Activated CD4-positive, alpha-beta T cell treated with anti-CD3 and anti-CD28 coated beads, Interleukin-2, Interleukin-4, amounts not matched to agents 100 ng/mL and 50 ng/mL, durations not matched to agents 16 hours and 8 hours (primary cell): ENCODE measurements at regions not wholly inside any gene's neighbourhood (a gene's known extent, or its start where the extent isn't known, plus 50 kb on each side); places are given as distances from the start of the nearest gene placed in this dataset.
"Not testable (repeated sequence)": the region's sequence is repeated elsewhere in the genome, so short reads cannot be mapped to it uniquely, and the experiment has no call there.

Experiments
- DNase-seq: peaks from one replicate; pipeline ENCODE4 v3.0.0-alpha.2; 2020; ENCODE audit warnings: low spot score

GRCh38 chr10:45056806-45057205 lies 56.1 kb downstream of the ZNF22 start:
- not testable (repeated sequence) for DNase-seq

GRCh38 chr10:45058580-45058979 lies 57.9 kb downstream of the ZNF22 start:
- DNase-seq = no peak

GRCh38 chr10:45058992-45059561 lies 58.4 kb downstream of the ZNF22 start:
- DNase-seq = peak; percentile 9

DNA sequence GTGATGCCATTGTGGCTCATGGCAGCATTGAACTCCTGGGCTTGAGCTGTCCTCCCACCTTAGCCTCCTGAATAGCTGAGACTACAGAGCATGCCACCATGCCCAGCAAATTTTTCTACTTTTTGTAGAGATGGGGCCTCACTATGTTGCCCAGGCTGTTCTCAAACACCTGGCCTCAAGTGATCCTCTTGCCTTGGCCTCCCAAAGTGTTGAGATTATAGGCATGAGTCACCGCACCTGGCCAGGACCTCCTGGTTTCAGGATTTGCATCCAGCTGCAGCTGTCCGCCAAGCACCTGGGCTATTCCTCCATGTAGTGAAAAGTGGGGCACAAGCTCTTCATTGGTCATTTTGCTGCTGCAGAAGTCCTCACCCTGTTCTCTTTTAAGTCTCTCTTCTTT lies 58.9 kb downstream of the ZNF22 start:
- no peak for DNase-seq

- no peak for DNase-seq
These were observed 61.3 kb downstream of the ZNF22 start for GRCh38 chr10:45061982-45062381.

- no peak for DNase-seq
These were observed 63.0 kb downstream of the ZNF22 start for GRCh38 chr10:45063591-45064231.

- DNase-seq = no peak
These were observed 64.3 kb downstream of the ZNF22 start for GRCh38 chr10:45064998-45065397.

- DNase-seq = no peak
These were observed 70.5 kb downstream of the ZNF22 start for GRCh38 chr10:45071043-45071813.

- no peak for DNase-seq
These were observed 74.5 kb downstream of the ZNF22 start for GRCh38 chr10:45075216-45075615.

- DNase-seq = no peak
These were observed 75.2 kb downstream of the ZNF22 start for GRCh38 chr10:45075826-45076380.

DNA sequence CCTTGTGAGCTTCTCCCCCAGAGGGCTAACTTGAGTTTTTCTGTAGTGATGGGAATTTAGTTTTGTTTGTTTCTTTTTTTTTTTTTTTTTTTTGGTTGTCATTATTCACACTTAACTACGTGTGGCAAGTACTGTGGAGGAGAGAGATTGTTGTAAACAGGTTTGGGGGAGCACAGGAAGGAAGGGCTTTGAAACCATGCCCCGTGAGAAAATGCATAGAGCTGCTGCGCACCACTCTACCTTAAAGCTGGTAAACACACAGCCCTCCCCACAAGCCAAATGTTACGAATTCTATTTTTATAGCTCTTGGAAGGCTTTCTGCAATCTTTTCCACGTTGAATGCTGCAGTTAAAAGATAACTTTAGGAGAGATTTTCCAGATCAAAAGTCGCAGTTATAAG lies 76.2 kb downstream of the ZNF22 start:
- DNase-seq = no peak

DNA sequence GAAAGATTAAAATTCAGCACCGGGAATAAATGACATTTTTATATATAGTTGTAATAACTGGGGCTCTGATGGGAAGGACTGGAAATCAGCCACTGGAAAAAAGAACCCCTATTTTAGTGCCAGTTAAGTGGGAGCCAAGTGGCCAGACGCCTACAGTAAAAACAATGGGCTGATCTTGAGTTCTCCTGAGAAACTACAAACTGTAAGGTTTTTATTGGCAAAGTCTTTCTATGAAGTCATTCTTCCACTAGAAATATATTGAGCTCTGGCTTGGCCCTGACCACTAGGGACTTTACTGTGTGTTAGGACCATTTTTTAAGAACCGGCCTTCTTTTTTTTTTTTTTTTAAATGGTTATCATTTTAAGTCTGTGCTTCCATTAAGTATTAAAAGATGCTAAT lies 79.6 kb downstream of the ZNF22 start:
- no peak for DNase-seq

DNA sequence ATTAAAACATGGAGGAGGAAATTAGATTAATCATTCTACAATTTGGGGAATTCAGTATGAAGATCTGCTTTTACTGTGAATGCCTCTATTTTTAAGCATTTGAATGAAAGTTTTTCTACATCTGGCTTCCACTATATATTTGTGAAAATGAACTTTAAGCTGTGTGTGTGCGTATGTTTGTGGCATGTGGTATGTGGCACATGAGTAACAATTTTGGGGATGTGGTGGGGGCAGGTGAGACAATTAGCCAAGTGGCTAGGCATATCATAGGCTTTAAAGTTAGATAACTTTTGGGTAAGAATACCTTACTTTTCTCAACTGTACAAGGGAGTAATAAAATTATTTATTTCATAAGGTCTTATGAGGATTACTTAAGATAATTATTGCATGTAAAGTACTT lies 81.5 kb downstream of the ZNF22 start:
- DNase-seq = no peak

DNA sequence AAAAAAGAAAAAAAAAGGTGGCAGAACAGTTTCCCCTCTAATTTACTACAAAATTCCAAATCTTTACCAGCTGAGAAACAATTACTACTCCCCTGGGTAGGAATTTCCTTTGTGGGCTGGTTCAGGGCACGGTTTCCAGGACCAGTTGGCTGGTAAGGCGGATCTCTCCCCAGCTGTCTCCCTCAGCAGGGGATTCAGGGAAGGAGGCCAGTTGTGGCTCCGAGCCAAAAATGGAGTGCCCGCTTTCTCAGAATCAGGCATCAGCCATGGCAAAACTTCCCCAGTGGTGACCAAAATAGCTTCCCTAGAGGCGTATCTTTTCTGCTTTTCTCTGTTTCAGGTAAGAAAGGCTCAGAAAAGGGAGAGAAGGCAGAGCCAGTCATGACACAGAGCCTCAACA lies 91.2 kb downstream of the ZNF22 start:
- DNase-seq = no peak

DNA sequence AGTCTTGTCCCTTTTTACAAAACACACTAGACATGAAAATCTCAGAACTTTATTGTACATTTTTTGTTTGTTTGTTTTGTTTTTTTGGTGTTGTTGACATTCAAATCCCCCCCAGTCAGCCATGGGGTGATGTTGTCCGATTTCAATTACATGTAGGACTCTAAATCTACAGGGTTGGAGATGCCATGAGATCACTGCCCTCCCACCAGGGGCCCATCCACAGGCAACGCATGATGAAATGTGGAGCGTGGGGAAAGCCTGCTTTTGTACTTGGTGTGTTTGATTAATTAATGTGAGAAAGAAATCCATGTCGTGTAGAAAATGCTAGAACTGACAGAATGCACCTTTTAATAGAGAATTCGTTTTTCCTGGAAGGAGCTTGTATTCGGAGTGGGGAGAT lies 93.2 kb downstream of the ZNF22 start:
- DNase-seq = no peak

DNA sequence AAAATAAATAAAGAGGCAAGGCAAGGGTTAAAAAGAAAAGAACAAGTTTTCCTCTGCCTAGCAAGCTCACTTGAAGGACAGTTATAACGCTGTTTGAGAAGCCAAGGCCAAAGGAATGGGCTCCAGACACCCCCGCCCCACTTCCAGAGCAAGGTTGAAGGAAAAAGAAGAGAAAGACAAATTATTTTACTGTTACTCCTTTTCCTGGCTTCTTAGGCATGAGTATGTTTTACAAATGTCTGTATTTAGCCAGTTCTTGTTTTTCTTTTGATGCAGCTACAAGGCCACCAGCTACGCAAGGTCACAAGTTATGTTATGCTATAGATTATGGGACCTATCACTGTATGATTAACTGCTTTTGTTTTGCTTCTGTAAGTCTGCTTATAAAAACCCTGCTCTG lies 94.6 kb downstream of the ZNF22 start:
- DNase-seq = no peak

GRCh38 chr10:45096001-45096400 lies 95.3 kb downstream of the ZNF22 start:
- DNase-seq = no peak

- no peak for DNase-seq
These were observed 99.7 kb downstream of the ZNF22 start for GRCh38 chr10:45100429-45100828.

GRCh38 chr10:45104674-45105073 lies 104.0 kb downstream of the ZNF22 start:
- DNase-seq = no peak

GRCh38 chr10:45105309-45105708 lies 104.6 kb downstream of the ZNF22 start:
- not testable (repeated sequence) for DNase-seq

DNA sequence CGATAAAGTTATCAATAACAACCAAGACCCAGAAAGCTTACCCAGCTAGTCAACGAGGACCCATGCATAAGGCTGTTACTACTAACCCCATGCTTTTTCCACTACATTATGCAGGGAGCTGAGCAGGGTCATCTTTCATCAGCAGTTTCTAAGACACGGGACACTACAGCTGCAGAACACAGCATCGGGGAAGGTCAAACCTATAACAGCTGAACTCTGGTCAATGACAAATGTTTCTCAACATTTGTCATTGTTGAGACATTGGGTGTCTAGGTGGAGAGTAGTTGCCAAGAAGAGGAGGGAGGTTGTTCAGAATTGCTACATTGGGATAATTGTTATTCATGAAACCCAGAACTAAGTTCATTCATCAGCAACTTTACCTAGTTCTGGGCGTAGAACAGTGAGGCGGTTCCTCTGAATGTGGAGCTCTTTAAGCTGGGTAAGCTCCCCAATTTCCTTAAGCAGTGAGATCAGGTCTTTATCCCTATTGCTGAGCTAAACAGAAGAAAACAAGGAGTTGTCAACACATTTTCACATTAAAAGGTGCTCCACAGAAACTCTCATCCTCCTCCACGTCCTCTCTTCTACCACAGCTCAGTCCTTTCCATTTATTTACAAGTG lies 105.6 kb downstream of the ZNF22 start:
- no peak for DNase-seq

GRCh38 chr10:45111509-45111908 lies 110.8 kb downstream of the ZNF22 start:
- DNase-seq = no peak

- DNase-seq = not testable (repeated sequence)
These were observed 117.2 kb downstream of the ZNF22 start for GRCh38 chr10:45117940-45118339.
